Ascending aorta (tissue), 2 donors: ENCODE measurements at regions not wholly inside any gene's neighbourhood (a gene's known extent, or its start where the extent isn't known, plus 50 kb on each side); places are given as distances from the start of the nearest gene placed in this dataset.

ENCODE experiments used
- DNase-seq, 2 donors: peaks; one replicate each; pipeline ENCODE4 v3.0.0-alpha.2; 2019; ENCODE audit warnings: low spot score in 2 of 2
- H3K27ac ChIP-seq, 2 donors: fragments of 200-600 bp; sonication (generic); one replicate each; pipeline ENCODE4 v1.5.1; 2016 to 2017; ENCODE audit warnings: mild to moderate bottlenecking in 1 of 2
- H3K27me3 ChIP-seq: fragments of 200-600 bp; sonication (generic); one replicate; pipeline ENCODE4 v1.5.1; 2017
- H3K36me3 ChIP-seq, 2 donors: fragments of 200-600 bp; sonication (generic); one replicate each; pipeline ENCODE4 v1.5.1; 2016
- H3K4me1 ChIP-seq, 2 donors: fragments of 200-600 bp; sonication (generic); one replicate each; pipeline ENCODE4 v1.5.1; 2016 to 2017; ENCODE audit warnings: mild to moderate bottlenecking in 1 of 2
- H3K4me3 ChIP-seq, 2 donors: fragments of 200-600 bp; sonication (generic); one replicate each; pipeline ENCODE4 v1.5.1; 2016 to 2017; ENCODE audit warnings: mild to moderate bottlenecking in 1 of 2
- H3K9me3 ChIP-seq, 2 donors: fragments of 200-600 bp; sonication (generic); one replicate each; pipeline ENCODE4 v1.5.1; 2016
- CTCF ChIP-seq, 3 experiments: fragments of 200-600 bp in 2 of 3; fragments of 450-650 bp in 1 of 3; sonication (generic) in 2 of 3; IDR thresholded peaks; one replicate each; pipeline ENCODE4 v1.5.1; 2016 to 2019; ENCODE audit warnings: antibody characterized with exemption in 3 of 3, mild to moderate bottlenecking in 1 of 3, moderate library complexity in 1 of 3
- intact Hi-C: fragments of 100-400 bp; cut with DNase I; formaldehyde crosslinking; loops from one replicate; pipeline ENCODE4 v1.15.1; 2023

GRCh38 chr17:72409405-72410002, 288.7 kb downstream of the SOX9 start:
- intact Hi-C loops, result no loop called here
- no peaks in the 10 kb centered on the region for H3K4me1 ChIP-seq

GRCh38 chr17:72411124-72411563, 290.3 kb downstream of the SOX9 start:
- H3K4me3 ChIP-seq, result no peak overlapping the region
- no peaks in the 10 kb centered on the region for H3K27me3 ChIP-seq
- H3K9me3 ChIP-seq, result no peaks in the 10 kb centered on the region
- no peaks in the 10 kb centered on the region for H3K36me3 ChIP-seq
- intact Hi-C loops, result no loop called here
- H3K27ac ChIP-seq, result no peak overlapping the region
- DNase-seq, result no peak
- no peaks in the 10 kb centered on the region for H3K4me1 ChIP-seq
- no peak for TF ChIP-seq CTCF (IDR thresholded peaks at IDR 0.05)

More at GRCh38 chr17:72409405-72410002, 288.7 kb downstream of the SOX9 start:
- Histone ChIP-seq H3K9me3 (no peaks in the 10 kb centered on the region), H3K36me3 (no peaks in the 10 kb centered on the region), H3K27me3 (no peaks in the 10 kb centered on the region), H3K27ac (no peak overlapping the region), H3K4me3 (no peak overlapping the region)
- DNase-seq, result no peak
- no peak for TF ChIP-seq CTCF (IDR thresholded peaks at IDR 0.05)

- Histone ChIP-seq H3K4me1 (no peaks in the 10 kb centered on the region), H3K4me3 (no peak overlapping the region), H3K27me3 (no peaks in the 10 kb centered on the region), H3K27ac (no peak overlapping the region), H3K36me3 (no peaks in the 10 kb centered on the region), H3K9me3 (peaks cover 0 to 6% of the 10 kb centered on the region in 2 donors)
- intact Hi-C loops, result no loop called here
- no peak for TF ChIP-seq CTCF (IDR thresholded peaks at IDR 0.05)
- DNase-seq, result no peak
Observed at GRCh38 chr17:72412650-72413076, 291.8 kb downstream of the SOX9 start.

- peaks cover 0 to 11% of the 10 kb centered on the region in 2 donors for H3K9me3 ChIP-seq
- no peaks in the 10 kb centered on the region for H3K4me1 ChIP-seq
- no peak overlapping the region for H3K27ac ChIP-seq
- H3K27me3 ChIP-seq, result no peaks in the 10 kb centered on the region
- no peaks in the 10 kb centered on the region for H3K36me3 ChIP-seq
- intact Hi-C loops, result no loop called here
- H3K4me3 ChIP-seq, result no peak overlapping the region
- TF ChIP-seq CTCF (IDR thresholded peaks at IDR 0.05), result no peak
- DNase-seq, result no peak
Observed at GRCh38 chr17:72413077-72414031, 292.5 kb downstream of the SOX9 start.

- no peak for DNase-seq
- H3K27ac ChIP-seq, result no peak overlapping the region
- intact Hi-C loops, result no loop called here
- no peaks in the 10 kb centered on the region for H3K36me3 ChIP-seq
- no peaks in the 10 kb centered on the region for H3K4me1 ChIP-seq
- TF ChIP-seq CTCF (IDR thresholded peaks at IDR 0.05), result no peak
- H3K27me3 ChIP-seq, result no peaks in the 10 kb centered on the region
- H3K4me3 ChIP-seq, result no peak overlapping the region
- H3K9me3 ChIP-seq, result peaks cover 0 to 11% of the 10 kb centered on the region in 2 donors
Observed at GRCh38 chr17:72414032-72414396, 293.2 kb downstream of the SOX9 start.
